ENCODE measurements at regions not wholly inside any gene's neighbourhood (a gene's known extent, or its start where the extent isn't known, plus 50 kb on each side); places are given as distances from the start of the nearest gene placed in this dataset.

GRCh38 chr3:86793786-86794185, 197.2 kb downstream of the VGLL3 start:
- TF ChIP-seq CTCF (conservative IDR thresholded peaks at IDR 0.05 in 1 of 2, IDR thresholded peaks at IDR 0.05 in 1 of 2; ENCODE audit: extremely low read depth in 1 of 2, insufficient read depth in 1 of 2, low read depth in 1 of 2, low read length in 2 of 2) (no peak), EZH2 (IDR thresholded peaks at IDR 0.05; ENCODE audit: borderline replicate concordance, low read length) (no peak)
